Activated CD8-positive, alpha-beta T cell treated with anti-CD3 and anti-CD28 coated beads for 36 hours (primary cell): ENCODE measurements at regions not wholly inside any gene's neighbourhood (a gene's known extent, or its start where the extent isn't known, plus 50 kb on each side); places are given as distances from the start of the nearest gene placed in this dataset.

Source experiments
- ATAC-seq: fragments of 200-7000 bp; cut with Tn5 transposase; one replicate; pipeline ENCODE4 v1.10.0; 2021; ENCODE audit warnings: mild to moderate bottlenecking, moderate library complexity
- CTCF ChIA-PET: fragments of 350-600 bp; sonication (Branson Sonifier 250); formaldehyde crosslinking; loops from one replicate; lab custom pipeline; 2021; ENCODE audit warnings: antibody characterized with exemption; lab: Charles Lee
- POLR2A ChIA-PET: fragments of 350-600 bp; sonication (Branson Sonifier 250); formaldehyde crosslinking; loops from one replicate; lab custom pipeline; 2021; ENCODE audit warnings: antibody characterized with exemption; lab: Charles Lee
- DNase-seq: peaks from one replicate; pipeline ENCODE4 v3.0.0-alpha.2; 2020
- H3K27ac Mint-ChIP-seq: one replicate; pipeline ENCODE4 v1.8.0; 2021; ENCODE audit warnings: mild to moderate bottlenecking, mixed read lengths
- H3K27me3 Mint-ChIP-seq: one replicate; pipeline ENCODE4 v1.8.0; 2021; ENCODE audit warnings: mixed read lengths
- H3K36me3 Mint-ChIP-seq: one replicate; pipeline ENCODE4 v1.8.0; 2021; ENCODE audit warnings: low read depth, mixed read lengths
- H3K4me1 Mint-ChIP-seq: one replicate; pipeline ENCODE4 v1.8.0; 2021; ENCODE audit warnings: low read depth, mixed read lengths
- H3K4me3 Mint-ChIP-seq: one replicate; pipeline ENCODE4 v1.8.0; 2021; ENCODE audit warnings: mild to moderate bottlenecking, moderate library complexity, mixed read lengths
- H3K9me3 Mint-ChIP-seq: one replicate; pipeline ENCODE4 v1.8.0; 2021; ENCODE audit warnings: mixed read lengths
- intact Hi-C: fragments of 100-400 bp; cut with micrococcal nuclease; formaldehyde crosslinking; loops from one replicate; pipeline ENCODE4 v1.10.0; 2022
- TF ChIP-seq, protein P1 (sequence below): fragments of 200-600 bp; IDR thresholded peaks from one replicate; pipeline ENCODE4 v1.8.0; 2022; ENCODE audit warnings: antibody characterized with exemption, mild to moderate bottlenecking

DNA sequence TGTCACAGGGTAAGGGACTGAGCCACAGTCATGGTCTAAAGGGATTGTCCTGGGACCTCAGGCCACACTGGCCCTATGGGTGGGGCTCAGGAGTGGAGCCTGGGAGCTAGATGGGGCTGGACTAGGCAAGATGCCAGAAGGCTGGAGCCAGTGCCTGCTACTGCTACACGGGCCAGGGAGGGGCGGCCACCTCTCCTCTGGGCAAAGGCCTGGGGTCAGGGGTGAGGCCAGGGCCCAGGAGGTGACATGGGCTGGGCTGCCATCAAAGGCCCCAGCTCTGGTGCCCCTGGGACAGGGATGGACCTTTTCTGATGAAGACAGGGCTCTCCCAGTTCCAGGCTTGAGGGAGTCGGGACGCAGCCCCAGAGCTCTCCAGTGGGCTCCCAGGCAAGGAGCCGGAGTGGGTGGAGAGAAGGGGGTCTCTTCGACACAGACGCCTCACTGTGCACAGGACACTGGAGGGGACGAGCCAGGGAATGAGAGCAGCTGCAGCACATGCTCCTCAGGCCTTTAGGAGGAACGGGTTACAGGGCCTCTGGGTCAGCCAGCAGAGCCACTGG lies 62.1 kb upstream of the IQSEC1 start:
- Mint-ChIP-seq H3K9me3 (no peaks in the 10 kb centered on the region), H3K4me1 (peaks cover 6% of the 10 kb centered on the region), H3K4me3 (no peak overlapping the region), H3K27ac (no peak overlapping the region), H3K27me3 (peaks cover 2% of the 10 kb centered on the region), H3K36me3 (no peaks in the 10 kb centered on the region)
- ChIA-PET CTCF (no interaction called here), POLR2A (no interaction called here)
- TF ChIP-seq, protein P1, sequence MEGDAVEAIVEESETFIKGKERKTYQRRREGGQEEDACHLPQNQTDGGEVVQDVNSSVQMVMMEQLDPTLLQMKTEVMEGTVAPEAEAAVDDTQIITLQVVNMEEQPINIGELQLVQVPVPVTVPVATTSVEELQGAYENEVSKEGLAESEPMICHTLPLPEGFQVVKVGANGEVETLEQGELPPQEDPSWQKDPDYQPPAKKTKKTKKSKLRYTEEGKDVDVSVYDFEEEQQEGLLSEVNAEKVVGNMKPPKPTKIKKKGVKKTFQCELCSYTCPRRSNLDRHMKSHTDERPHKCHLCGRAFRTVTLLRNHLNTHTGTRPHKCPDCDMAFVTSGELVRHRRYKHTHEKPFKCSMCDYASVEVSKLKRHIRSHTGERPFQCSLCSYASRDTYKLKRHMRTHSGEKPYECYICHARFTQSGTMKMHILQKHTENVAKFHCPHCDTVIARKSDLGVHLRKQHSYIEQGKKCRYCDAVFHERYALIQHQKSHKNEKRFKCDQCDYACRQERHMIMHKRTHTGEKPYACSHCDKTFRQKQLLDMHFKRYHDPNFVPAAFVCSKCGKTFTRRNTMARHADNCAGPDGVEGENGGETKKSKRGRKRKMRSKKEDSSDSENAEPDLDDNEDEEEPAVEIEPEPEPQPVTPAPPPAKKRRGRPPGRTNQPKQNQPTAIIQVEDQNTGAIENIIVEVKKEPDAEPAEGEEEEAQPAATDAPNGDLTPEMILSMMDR: no peak
- DNase-seq (no peak), ATAC-seq (no peak)
- intact Hi-C loops: no loop called here

DNA sequence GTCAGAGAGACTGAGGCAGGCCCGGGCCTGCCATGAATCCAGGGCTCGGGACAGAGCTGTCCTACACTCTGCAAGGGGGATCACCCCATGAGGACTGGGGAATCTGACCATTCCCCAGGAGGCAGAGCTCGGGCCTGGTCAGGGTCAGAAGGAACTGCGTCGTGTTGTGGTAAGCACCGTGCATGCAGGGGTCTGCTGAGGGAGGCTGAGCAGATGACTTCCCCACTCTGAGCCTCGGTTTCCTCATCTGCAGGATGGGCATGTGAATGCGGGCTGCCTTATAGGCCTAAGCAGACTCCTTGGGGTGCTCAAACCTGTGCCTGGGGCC lies 61.6 kb upstream of the IQSEC1 start:
- ATAC-seq: no peak

DNA sequence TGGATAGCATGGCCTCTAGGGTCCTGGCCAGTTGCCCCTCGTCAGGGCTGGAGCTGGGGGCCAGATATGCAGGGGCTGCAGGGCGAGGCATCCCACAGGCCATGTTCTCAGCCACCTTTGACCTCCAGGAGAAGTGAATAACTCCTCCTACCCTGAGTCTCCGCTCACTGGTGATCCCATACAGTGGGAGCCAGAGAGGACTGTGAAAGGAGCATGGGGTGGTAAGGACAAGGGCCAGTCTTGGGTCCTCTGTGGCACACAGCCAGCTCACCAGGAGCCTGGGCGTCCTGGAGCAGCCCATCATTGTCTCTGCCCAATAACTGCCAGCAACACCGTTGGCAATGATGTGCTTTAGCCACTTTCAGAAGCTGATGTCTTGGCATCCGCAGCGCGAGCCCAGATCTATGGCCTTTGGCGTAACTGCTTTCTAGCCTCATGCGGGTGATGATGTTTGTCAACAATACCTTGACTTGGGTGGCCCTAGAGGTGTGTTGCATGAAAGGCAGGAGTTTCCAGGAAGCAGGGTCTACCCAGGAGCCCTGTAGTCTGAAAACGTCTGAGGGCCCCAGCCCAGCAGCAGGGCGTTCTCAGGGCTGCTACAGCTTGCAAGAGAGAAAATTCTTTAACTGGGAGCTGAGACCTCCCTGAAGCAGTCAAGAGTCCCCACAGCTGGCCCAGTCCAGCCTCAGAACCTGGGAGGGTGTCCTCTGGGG lies 61.1 kb upstream of the IQSEC1 start:
- no peaks in the 10 kb centered on the region for H3K36me3 Mint-ChIP-seq
- intact Hi-C loops: no loop called here
- ChIA-PET CTCF (no interaction called here), POLR2A (no interaction called here)
- no peaks in the 10 kb centered on the region for H3K9me3 Mint-ChIP-seq
- no peak for ATAC-seq
- TF ChIP-seq, protein P1: no peak
- H3K27ac Mint-ChIP-seq: no peak overlapping the region
- peaks cover 2% of the 10 kb centered on the region for H3K27me3 Mint-ChIP-seq
- H3K4me3 Mint-ChIP-seq: no peak overlapping the region
- peaks cover 6% of the 10 kb centered on the region for H3K4me1 Mint-ChIP-seq
- DNase-seq: no peak

More for the DNA sequence above, 61.6 kb upstream of the IQSEC1 start:
- POLR2A ChIA-PET: no interaction called here
- peaks cover 2% of the 10 kb centered on the region for H3K27me3 Mint-ChIP-seq
- TF ChIP-seq, protein P1: no peak
- intact Hi-C loops: no loop called here
- peaks cover 6% of the 10 kb centered on the region for H3K4me1 Mint-ChIP-seq
- DNase-seq: no peak
- no peaks in the 10 kb centered on the region for H3K9me3 Mint-ChIP-seq
- CTCF ChIA-PET: no interaction called here
- no peak overlapping the region for H3K27ac Mint-ChIP-seq
- no peak overlapping the region for H3K4me3 Mint-ChIP-seq
- no peaks in the 10 kb centered on the region for H3K36me3 Mint-ChIP-seq

DNA sequence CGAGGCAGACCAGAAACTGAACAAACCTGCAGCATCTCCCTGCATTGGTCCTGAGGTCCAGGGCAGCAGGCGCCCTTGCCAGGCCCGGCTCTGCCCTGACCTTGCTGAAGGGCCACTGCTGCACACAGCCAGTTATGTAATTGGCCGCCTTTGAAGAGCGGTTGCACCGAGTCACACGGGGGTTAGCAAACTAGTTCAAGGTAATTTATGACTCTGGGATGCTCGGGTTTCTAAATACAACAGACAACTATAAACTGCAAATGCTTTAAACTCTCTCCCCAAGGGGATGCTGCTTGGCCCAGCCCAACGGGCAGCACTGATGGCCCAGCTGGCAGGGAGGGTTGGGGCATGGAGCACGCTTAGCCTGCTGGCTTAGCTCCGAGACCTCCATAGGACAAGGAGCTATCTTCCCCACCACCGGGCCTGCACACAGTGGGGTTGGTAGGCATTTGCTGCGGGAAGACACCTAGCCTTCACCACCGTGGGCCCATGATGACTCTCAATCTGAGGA lies 60.3 kb upstream of the IQSEC1 start:
- intact Hi-C loops: no loop called here
- peaks cover 4% of the 10 kb centered on the region for H3K4me1 Mint-ChIP-seq
- H3K9me3 Mint-ChIP-seq: no peaks in the 10 kb centered on the region
- no peak overlapping the region for H3K27ac Mint-ChIP-seq
- ChIA-PET POLR2A (no interaction called here), CTCF (no interaction called here)
- peaks cover 2% of the 10 kb centered on the region for H3K27me3 Mint-ChIP-seq
- DNase-seq: no peak
- H3K4me3 Mint-ChIP-seq: no peak overlapping the region
- ATAC-seq: no peak
- no peaks in the 10 kb centered on the region for H3K36me3 Mint-ChIP-seq
- TF ChIP-seq, protein P1: no peak

DNA sequence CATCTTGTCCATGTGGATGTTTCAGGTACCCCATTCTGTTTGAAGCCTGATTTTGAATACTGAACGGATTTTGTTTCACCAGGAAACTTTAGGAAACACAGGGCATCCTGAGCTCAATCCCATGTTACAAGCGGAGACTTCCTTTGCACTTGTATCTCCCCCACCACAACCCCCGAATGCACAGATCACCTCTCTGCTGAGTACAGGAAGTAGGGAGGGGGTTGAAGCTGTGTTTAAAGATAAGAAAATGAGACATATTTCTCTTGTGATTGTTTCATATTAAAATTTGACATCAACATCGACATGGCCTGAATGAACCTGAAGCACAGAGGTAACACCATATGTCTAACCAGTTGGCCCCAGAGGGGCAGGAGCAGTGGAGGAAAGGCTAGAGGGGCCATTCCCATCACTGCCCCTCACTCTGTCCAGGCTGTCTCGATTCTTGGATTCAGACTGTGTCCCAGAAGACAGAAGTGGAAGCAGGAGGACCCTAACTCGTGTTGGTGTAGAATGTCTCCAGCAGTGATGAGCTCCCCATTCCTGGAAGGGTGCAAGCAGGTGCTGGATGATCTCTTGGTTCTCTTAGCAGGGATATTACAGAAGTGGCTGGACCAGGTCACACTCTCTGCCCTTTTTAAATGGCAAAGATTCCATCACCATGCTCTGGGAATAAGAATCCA lies 59.6 kb upstream of the IQSEC1 start:
- H3K36me3 Mint-ChIP-seq: no peaks in the 10 kb centered on the region
- no peak overlapping the region for H3K4me3 Mint-ChIP-seq
- H3K27me3 Mint-ChIP-seq: peaks cover 2% of the 10 kb centered on the region
- POLR2A ChIA-PET: no interaction called here
- no peaks in the 10 kb centered on the region for H3K9me3 Mint-ChIP-seq
- CTCF ChIA-PET: interaction anchor here (1.3 kb wide), 1 partner anchor 41 kb away, joined by 5 read pairs; no protein-coding TSS in a partner anchor
- DNase-seq (no peak), ATAC-seq (no peak)
- TF ChIP-seq, protein P1: no peak
- no peak overlapping the region for H3K27ac Mint-ChIP-seq
- peaks cover 4% of the 10 kb centered on the region for H3K4me1 Mint-ChIP-seq
- intact Hi-C loops: no loop called here
